GM21717 (cell line): ENCODE measurements at regions not wholly inside any gene's neighbourhood (a gene's known extent, or its start where the extent isn't known, plus 50 kb on each side); places are given as distances from the start of the nearest gene placed in this dataset.
"Not testable (repeated sequence)": the region's sequence is repeated elsewhere in the genome, so short reads cannot be mapped to it uniquely, and the experiment has no call there.

Experiments
- ATAC-seq: cut with Tn5 transposase; IDR thresholded peaks from one replicate; pipeline ENCODE4 v1.9.1; 2021; ENCODE audit warnings: mild to moderate bottlenecking, moderate library complexity; ENCODE audit not compliant: unreplicated experiment

- ATAC-seq = no peak
Observed at GRCh38 chrX:150118476-150118875, 180.2 kb upstream of the EOLA2 start.

DNA sequence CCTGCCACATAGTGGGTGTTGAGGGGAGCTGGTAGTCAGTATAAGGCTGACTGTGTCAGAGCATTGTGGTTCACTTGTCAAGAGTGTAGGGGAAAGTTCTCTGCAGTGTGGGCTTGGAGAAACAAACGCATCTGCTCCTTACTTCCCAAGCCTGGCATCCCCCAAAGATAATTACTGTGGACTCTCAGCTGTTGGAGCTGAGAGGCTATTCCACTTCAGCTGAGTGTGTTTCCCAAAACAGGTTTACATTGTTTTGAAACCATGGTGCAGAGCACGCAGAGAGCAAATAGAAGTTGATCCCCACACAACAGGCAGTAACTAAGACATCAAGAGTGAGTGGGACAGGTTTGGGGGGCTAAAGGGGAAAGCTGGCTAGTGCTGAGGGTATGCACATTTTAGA is 181.0 kb upstream of the EOLA2 start:
- ATAC-seq = no peak

- not testable (repeated sequence) for ATAC-seq
Observed at GRCh38 chrX:150125045-150125444, 186.8 kb upstream of the EOLA2 start.

DNA sequence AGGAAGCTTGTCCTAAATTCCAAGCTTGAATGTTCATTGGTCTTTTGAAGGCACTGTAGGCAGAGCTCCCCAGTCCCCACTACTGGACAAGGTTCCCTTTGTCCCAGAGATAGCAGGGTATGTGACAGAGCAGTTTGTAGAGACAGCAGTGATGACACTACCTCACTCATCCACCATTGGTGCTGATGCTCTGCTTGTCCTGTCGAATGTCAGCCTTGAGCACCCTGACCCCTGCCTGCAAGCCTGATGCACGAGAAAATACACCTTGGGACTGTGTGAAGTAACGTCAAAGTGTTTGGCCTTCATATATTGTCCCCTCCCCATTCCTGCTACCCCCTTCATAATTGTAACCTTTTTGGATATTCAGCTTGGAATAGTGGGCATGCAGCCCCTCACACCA is 188.9 kb upstream of the EOLA2 start:
- ATAC-seq = no peak

DNA sequence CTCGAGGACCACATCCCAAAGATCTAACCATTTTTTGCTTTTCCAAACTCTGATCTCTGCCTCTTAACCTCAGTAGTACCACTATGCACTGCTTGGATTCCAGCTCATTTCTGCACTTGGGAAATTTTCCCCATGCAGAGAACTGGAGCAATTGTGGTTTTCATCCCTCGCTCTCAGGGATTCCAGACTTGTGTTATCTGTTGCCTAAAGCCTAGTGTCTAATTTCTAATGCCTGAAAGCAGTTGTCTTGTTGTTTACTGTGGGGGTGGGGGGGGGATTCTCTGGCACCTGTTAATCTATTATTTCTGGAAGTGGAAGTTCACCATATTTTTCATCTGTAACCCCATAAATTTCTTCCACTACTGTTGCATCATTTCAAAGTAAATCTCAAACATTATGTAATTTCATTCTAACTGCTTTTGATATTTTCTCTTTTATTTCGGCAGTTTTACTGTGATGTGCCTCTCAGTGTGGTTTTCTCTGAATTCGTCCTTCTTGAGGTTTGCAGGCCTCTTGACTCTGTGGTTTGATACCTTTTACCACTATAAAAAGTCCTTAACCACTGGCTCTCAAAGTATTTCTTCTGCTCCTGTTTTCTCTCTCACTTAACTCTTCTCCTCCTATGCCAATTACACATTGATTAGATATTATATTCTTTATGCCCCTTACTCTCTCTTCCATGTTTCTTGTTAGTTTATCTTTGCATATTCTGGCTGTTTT is 205.6 kb upstream of the EOLA2 start:
- ATAC-seq = no peak

GRCh38 chrX:150146271-150146896 is 208.1 kb upstream of the EOLA2 start:
- no peak for ATAC-seq

DNA sequence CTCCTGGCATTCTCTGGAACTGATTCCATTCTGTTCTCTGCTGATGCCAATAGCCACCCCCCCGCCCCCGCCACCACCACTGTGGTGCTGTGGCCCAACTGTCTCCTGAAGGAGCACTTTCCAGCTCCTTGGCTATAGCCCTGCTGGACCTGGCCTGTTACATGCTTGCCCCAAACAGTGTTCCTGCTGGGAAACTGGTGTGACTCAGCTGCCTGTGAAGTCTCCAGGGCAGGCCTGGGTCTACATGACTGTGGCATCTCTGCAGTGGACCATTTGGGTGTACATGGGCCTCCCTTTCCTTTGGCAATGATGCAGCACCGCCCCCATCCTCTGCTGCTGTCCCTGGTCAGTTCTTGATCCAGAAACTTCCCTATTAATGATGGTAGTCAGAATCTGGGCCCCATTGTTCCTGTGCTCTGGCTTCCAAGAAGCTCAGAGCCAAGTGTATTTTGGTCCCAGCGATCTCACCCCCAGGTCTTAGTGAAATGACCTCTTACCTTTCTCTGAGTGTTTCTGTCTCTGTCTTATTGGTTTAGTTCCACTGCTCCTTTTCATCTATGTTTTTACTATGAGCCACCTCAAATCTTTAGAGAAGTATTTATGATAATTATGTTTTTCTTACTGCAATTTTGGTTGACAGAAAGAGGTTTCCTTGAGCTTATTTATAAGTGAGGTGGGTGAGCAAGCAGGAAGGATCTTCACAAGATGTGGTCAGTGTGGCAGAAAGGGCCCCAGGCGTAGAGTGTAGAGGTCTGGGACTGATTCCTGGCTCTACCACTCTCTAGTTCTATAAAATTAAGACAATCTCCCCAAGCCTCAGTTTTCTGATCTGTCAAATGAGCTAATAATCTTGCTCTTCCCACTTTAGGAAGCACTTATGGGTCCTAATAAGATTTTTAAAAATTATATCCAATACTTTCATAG is 210.7 kb upstream of the EOLA2 start:
- no peak for ATAC-seq

- no peak for ATAC-seq
Observed at GRCh38 chrX:150150076-150150779, 211.9 kb upstream of the EOLA2 start.

DNA sequence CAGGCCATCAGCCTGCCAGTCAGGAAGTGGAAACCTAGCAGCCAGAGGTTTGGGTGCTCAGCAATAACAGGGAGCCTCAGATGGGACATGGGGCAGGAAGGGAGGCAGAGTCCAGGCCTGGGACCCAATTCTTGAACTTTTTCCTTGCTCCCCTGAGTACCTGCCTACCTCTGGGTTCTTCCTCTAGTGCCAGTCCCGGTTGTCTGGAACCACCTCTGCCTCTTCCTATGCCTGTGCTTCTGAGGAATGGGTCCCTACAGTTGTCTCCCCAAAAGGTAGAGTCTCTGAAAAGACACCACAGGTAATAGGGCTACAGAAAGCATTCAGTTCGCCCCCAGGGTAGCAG is 212.4 kb upstream of the MAMLD1 start:
- ATAC-seq = no peak

GRCh38 chrX:150152036-150152435 is 211.1 kb upstream of the MAMLD1 start:
- no peak for ATAC-seq

DNA sequence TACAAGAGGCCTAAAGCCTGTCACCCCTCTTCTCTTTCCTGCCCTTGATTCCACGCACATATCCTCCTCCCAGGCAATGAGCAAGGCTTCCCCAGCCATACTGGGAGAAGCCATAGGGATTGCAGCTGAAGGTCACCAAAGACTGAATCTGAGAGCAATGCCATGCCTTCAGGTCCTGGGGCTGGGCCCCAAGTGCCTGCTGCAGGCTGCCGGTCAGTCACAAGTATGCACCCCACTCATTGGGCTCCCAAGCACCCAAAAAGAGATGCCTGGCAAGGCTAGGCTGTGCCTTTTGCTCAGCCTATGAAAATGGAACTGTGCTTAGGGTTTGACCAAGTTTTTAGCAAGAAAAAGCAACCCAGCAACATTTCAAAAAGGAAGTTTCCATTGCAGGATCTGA is 210.6 kb upstream of the MAMLD1 start:
- no peak for ATAC-seq

- no peak for ATAC-seq
Observed at GRCh38 chrX:150155436-150156035, 207.6 kb upstream of the MAMLD1 start.

- ATAC-seq = no peak
Observed at GRCh38 chrX:150156615-150157014, 206.5 kb upstream of the MAMLD1 start.

DNA sequence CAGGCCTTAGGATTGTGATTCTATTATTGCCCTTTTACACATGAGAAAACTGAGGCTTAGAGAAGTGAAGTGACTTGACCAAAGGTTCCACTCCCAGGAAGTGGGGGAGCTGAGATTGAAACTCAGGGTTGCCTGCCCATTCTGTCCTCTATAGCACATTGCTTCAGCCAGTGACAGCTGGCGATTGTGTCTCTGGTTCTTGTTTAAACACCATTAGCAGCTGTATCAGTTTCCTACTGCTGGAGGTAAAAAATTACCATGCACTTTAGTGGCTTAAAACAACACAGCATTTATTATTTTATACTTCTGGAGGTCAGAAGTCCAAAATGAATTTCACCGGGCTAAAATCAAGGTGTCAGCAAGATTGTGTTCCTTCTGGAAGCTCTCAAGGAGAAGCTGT is 205.8 kb upstream of the MAMLD1 start:
- ATAC-seq = no peak

DNA sequence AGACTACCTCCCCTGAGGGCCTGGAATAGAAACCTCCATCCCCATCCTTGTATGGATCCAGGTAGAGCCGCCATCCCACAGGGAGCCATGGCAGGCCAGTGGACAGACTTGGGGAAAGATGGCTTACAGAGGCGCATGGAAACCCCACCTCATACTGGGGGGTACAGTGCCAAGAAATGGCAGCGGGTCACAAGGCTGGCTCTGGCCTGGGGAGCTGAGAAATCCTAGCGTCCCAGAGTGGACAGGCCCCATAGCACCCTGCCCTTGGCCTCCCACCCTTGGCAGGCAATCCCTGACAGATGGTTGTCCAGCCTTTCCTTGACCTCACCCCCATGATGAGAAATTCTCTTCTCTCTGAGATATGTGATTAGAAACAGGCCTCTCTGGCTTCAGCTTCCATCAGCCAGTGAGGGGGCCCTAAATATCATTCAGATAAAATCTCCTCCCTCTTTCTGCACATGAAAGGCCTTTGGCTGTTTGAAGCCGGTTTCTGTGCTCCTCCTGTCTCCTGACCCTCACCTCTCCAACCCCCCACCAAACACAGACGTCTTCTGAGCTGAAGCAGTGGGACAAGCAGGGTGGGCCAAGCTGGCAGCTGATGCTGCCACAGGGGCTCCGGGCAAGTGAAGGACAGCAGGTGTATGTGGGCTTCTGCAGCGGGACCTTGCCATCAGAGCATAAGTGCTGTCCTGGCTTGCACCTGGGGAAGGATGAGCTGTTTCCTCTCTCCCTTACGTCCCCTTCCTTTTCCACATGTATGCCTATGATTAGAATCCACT is 204.4 kb upstream of the MAMLD1 start:
- no peak for ATAC-seq

- ATAC-seq = no peak
Observed at GRCh38 chrX:150159537-150159936, 203.6 kb upstream of the MAMLD1 start.

DNA sequence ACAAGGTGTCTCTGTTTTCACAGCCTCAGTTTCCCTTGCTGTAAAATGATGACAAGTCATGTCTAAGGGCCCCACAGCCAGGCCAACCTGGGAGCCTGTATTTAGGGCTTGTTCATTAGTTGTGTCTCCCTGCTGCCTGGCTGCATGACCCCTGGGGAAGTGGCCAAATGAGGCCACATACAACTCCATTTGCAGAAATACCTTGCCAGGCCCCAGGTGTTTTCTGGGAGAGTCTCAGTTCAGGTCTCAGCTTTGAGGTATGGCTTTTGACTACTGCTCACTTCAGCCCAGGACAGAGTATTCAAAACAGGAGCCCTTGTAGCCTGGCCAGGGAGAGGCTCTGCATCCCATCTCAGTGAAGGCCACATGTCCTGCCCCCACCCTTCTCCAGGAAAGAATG is 202.5 kb upstream of the MAMLD1 start:
- no peak for ATAC-seq

- no peak for ATAC-seq
Observed at GRCh38 chrX:150161193-150161592, 201.9 kb upstream of the MAMLD1 start.

DNA sequence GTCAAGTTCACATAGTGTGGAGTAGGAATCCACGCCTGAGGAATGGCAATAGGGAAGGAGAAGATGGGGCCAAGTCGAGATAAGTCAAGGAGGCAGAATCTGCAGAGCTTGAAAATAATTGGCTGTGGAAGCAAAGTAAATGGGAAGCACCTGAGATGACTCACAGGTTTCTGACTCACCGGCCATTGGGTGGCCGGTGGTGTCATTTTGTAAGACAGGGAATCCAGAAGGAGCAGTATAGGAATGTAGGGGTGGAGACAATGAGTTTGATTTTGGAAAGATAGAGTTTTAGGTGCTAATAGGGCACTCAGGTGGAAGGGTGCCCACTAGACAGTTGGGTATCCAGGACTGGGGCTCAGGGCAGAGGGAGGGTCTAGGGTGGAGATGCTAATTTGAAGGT is 201.0 kb upstream of the MAMLD1 start:
- ATAC-seq = no peak
